Keratinocyte (primary cell): ENCODE measurements at regions not wholly inside any gene's neighbourhood (a gene's known extent, or its start where the extent isn't known, plus 50 kb on each side); places are given as distances from the start of the nearest gene placed in this dataset.

Experiments
- EZH2 ChIP-seq: IDR thresholded peaks from one replicate; pipeline ENCODE4 v1.6.1; 2012; ENCODE audit warnings: inconsistent platforms, mild to moderate bottlenecking, low read length, moderate library complexity
- TF ChIP-seq, protein P1 (sequence below), 3 experiments: IDR thresholded peaks in 1 of 3; conservative IDR thresholded peaks in 1 of 3; optimal IDR thresholded peaks in 1 of 3; 2 replicates in 2 of 3; 3 replicates in 1 of 3; pipeline versions ENCODE3 to v1.5.1; 2011; ENCODE audit warnings: low read length in 3 of 3, mild to moderate bottlenecking in 3 of 3, moderate library complexity in 2 of 3, control low read depth in 1 of 3, inconsistent platforms in 1 of 3; ENCODE audit not compliant: insufficient read depth in 2 of 3; ENCODE audit errors: extremely low read depth in 1 of 3

- TF ChIP-seq, protein P1, sequence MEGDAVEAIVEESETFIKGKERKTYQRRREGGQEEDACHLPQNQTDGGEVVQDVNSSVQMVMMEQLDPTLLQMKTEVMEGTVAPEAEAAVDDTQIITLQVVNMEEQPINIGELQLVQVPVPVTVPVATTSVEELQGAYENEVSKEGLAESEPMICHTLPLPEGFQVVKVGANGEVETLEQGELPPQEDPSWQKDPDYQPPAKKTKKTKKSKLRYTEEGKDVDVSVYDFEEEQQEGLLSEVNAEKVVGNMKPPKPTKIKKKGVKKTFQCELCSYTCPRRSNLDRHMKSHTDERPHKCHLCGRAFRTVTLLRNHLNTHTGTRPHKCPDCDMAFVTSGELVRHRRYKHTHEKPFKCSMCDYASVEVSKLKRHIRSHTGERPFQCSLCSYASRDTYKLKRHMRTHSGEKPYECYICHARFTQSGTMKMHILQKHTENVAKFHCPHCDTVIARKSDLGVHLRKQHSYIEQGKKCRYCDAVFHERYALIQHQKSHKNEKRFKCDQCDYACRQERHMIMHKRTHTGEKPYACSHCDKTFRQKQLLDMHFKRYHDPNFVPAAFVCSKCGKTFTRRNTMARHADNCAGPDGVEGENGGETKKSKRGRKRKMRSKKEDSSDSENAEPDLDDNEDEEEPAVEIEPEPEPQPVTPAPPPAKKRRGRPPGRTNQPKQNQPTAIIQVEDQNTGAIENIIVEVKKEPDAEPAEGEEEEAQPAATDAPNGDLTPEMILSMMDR (optimal IDR thresholded peaks at IDR 0.05 in 1 of 3, IDR thresholded peaks at IDR 0.05 in 1 of 3, conservative IDR thresholded peaks at IDR 0.05 in 1 of 3; ENCODE audit: extremely low read depth in 1 of 3, insufficient read depth in 2 of 3, low read length in 3 of 3): no peak
- no peak for TF ChIP-seq EZH2
Measured at GRCh38 chr6:114605656-114606055, 262.8 kb upstream of the HS3ST5 start.
